ENCODE measurements at regions not wholly inside any gene's neighbourhood (a gene's known extent, or its start where the extent isn't known, plus 50 kb on each side); places are given as distances from the start of the nearest gene placed in this dataset.
"Not testable (repeated sequence)": the region's sequence is repeated elsewhere in the genome, so short reads cannot be mapped to it uniquely, and the experiment has no call there.

DNA sequence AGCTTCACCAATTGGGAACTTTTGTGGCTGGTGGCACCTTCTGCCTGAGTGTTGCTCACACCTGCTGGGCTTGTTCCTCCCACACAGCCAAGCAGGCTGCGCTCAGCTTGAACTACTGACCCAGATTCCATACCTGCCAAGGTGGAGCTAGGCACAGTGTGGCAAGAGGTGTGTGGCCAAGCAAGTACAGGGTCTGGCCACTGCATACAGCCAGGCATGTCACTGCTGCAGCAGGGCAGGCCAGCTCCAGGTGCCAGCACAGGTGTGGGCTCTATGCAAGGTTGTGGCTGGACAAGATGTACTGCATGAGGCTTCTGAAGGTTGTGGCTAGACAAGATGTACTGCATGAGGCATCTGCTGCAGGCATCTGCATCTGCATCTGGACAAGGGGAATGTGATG lies 1254.8 kb downstream of the AMY1C start:
- no peak for DNase-seq

DNA sequence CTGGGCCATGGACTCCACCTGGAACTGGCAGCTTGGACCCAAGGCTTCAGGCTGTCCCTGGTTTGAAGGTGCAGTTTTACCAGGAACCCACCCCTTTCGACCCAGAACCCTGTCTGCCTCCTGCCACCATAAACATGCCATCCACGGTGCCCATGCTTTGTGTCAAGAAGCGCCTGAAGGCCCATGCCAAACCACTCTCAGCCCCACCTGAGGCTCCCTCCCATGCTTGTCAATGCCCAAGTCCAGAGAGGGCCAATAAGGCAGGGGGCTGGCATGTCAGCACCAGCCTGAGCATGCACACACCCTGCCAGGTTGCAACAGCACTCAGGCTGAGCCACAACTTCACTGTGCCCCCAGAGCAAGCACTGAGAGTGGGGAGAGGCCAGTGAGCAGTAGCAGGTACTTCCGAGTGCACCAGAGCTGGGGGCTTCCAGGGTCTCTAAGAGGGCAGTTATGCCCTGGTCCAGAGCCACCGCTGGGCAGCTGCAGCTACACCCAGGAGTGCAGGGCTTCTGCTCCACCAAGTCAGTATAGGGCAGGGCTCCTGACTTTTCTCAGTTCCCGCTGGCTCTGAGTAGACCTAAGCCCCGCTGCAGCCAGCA lies 1256.0 kb downstream of the AMY1C start:
- DNase-seq: no peak

DNA sequence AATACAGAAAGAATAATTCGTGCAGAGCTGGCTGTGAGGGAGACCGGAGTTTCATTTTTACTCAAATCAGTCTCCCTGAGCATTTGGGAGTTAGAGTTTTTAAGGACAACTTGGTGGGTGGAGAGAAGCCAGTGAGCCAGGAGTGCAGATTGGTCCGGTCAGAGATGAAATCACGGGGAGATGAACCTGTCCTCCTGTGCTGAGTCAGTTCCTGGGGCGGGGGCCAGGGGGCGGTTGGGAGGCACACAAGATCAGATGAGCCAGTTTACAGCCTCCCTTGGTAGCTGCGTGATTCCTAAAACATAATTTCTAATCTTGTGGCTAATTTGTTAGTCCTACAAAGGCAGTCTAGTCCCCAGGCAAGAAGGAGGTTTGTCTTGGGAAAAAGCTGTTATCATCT lies 1267.9 kb downstream of the AMY1C start:
- DNase-seq: no peak

DNA sequence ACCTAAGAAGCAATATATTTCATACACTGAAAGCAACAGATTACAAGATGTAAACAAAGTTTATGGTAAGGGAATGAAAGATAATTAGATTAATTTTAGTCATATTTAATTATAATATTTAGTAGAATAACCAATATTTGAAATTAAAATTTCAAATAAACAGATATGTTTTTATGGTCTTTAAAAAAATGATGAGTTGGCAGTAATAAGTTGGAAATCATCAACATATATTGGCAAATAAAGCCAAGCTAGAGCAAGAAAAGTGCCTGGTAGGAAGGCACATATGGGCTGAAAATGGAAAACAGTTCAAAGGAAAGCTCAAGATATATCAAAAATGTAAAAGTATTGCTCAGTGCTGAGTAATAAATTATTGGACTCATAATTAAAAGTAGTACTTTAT lies 1274.0 kb downstream of the AMY1C start:
- no peak for DNase-seq

DNA sequence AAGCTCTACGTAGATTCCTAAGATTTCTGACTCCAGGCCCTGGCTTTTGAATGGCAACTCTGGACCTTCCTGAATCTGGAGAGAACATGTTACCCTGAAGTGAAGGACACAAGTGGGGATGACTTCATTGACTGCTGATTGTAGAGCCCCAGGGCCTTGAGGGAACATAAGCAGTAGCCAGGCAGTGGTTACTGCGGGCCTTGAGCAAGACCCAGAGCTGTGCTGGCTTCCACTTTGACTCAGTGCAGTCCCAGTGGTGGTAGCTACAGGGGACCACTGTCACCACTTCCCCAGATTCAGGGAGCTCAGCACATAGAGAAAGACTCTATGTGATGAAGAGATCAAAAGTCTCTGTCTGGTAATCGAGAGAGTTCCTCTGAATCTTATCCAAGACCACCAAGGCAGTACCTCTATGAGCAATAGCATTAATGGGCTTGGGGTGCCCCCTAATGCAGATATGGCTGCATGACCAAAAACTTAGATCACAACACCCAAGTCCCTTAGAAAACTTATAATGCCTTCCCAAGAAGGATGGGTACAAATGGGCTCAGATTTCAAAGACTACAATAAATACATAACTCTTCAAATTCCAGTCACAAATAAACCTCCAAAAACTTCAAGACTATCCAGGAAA lies 1278.3 kb downstream of the AMY1C start:
- no peak for DNase-seq

DNA sequence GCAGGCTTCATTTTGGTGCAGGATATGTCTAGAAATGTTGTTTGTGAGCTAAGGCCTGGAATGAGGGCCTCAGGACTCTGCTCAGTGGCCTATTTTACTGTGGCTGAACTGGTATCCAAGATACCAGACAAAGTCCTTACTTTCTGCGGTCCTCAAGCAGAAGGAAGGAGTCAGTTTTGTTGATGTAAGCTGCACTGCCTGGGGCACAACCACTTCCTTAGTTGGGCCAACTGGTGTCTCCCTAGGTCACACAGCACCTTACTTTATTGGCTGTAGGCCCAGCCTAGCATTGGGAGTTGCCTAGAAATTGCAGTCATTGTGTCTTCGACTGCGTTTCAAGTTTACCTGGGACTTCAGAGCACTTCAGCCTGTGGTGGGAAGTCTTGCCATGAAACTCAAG lies 1322.7 kb downstream of the AMY1C start:
- no peak for DNase-seq

DNA sequence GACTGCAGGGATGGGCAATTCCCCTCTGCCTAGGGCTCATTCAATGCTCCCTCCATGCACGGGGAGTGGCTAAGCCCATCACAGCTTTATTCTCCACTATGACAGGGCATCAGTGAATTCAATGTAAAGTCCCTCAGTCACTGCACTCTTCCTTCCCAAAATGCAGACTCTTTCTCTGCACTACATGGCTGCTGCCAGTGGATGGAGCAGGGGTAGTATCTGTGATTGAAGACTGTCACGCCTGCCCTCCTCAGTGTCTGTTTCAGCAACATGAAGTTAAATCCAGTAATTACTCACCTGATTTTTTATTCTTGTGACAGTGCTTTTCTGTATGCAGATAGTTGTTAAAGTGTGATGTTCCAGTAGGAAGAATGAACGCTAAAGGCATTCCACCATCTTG lies 1323.2 kb downstream of the AMY1C start:
- no peak for DNase-seq

DNA sequence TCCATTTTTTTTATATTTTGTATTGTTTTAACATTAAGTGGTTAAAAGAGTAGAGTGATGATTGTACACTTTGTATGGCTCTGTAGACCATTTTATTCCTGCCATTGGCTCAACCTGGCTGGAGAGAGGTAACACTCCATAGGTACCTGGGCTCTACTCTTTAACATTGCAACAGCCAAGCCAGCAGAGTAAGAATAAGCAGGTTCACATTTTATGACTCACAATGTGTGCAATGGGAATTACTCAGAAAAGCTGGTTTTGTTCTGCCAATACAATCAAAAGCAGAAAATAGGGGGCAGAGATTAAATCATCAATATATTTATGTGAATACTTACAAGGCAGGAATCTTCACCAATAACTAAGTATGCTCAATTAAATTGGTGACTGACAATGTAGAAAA lies 1324.0 kb downstream of the AMY1C start:
- no peak for DNase-seq

DNA sequence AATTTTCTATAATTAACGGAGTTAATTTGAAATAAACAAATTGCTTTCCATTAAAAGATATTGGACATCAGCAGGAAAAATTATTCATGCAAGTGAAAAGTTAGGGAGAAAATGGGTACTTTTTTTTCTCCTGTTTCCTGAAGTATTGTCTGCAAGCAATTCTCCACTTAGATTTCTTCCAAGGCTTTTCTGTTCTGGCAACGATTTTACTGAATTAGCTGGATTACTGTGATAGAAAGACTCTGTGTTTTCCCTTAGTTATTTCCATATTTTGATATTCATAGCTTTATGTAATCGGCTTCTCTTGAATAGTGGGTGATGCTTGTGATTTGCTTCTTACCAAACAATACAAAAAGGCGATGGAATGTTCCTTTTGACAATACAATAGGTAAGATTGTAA lies 1333.9 kb downstream of the AMY1C start:
- no peak for DNase-seq

DNA sequence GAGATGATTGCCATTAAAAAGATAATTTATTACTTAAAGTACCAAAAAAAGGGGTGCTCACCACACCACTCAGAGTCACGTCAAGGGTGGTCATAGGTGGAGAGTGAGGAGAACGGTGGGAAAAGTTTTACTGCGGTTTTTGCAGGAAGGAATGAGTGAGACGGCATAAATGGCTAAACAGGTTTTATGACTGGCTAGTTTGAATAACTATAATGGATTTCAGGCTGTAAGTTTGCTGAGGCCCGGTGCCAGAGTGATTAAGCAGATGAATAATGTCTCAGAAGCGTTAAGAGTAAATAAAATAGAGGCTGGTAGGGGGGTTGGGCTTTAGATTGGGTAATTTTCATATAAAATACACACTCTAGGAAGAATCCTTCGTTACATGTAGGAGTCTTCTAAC lies 1337.8 kb downstream of the AMY1C start:
- DNase-seq: no peak

DNA sequence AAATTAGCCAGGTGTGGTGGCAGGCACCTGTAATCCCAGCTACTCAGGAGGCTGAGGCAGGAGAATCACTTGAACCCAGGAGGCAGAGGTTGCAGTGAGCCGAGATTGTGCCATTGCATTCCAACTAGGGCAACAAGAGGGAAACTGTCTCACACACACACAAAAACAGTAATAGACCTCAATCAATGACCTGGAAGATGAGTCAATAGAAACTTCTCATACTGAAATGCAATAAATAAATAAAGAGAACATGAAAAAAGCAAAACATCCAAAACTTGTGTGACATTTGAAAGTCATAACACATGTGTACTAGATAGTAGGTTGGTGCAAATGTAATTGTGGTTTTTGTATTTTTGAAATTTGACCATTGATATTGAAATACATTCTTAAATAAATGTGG lies 1338.5 kb downstream of the AMY1C start:
- no peak for DNase-seq

DNA sequence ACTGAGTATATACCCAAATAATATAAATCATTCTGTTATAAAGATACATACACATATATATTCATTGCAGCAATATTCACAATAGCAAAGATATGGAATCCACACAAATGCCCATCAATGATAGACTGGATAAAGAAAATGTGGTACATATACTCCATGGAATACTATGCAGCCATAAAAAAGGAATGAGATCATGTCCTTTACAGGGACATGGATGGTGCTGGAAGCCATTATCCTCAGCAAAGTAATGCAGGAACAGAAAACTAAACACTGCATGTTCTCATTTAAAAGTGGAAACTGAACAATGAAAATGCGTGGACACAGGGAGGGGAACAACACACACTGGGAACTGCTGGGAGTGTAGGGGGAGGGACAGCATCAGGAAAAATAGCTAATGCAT lies 1344.2 kb downstream of the AMY1C start:
- not testable (repeated sequence) for DNase-seq

DNA sequence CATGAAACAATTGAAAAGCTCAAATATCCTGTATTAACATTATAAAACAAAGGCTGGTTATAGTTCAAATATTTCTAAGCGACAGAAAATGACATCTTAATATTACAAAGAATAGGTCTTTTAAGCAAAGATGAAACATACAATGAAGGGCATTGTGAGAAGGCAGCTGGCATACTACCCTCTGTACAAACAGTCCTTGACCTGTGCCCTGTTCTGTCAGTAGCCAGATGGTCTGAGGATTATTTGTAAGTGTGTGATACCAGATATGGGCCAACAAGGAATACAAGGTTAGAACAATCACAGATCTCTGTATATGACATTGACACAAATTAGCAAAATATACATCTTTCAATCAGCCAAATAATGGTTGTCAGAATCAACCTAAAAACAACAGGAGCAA lies 1350.4 kb downstream of the AMY1C start:
- DNase-seq: no peak

DNA sequence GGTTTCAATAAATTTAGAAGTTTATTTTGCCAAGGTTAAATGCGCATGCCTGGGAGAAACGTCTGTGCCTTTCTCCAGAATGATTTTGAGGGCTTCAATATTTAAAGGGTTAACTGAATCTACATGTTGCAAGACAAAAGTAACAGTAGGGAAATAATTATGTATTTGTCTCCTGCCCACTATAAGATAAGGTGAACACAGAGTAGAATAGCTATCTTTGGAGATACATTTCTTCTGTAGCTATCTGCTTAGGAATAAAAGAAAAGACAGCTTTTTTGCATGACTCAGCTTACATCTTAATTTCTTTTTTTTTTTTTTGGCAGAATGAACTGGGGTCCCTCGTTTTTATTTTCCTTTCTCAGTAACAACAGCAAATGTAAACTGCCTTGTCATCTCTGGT lies 1351.6 kb downstream of the AMY1C start:
- DNase-seq: no peak

DNA sequence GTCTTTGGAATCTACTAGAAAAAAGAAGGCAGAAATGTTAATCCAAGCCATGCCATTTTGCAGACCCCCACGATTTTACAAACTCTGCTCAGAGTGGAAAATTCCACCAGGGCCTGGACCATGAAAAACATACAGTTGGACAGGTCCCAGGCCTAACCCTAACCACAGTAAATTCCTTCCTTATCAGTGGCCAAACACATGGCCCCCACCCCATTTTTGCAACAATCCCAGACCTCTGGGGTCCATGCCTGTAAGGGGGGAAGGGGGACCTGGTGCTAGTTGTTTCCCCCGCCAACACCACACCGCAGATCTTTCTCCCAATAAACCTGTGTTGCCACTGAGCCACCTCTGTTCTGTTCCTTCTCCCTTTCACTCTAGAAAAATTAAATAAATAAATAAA lies 1352.7 kb downstream of the AMY1C start:
- DNase-seq: no peak

DNA sequence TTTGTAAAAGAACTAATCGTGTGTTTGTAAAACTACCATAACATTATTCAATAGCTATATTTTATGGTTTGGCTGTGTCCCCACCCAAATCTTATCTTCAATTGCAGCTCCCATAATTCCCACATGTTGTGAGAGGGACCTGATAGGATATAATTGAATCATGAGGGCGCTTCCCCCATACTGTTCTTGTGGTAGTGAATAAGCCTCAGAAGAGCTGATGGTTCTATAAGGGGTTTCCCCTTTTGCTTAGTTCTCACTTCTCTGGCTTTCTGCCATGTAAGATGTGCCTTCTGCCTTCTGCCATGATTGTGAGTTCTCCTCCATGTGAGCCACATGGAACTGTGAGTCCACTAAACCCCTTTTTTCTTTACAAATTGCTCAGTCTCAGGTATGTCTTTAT lies 1372.3 kb downstream of the AMY1C start:
- DNase-seq: no peak

DNA sequence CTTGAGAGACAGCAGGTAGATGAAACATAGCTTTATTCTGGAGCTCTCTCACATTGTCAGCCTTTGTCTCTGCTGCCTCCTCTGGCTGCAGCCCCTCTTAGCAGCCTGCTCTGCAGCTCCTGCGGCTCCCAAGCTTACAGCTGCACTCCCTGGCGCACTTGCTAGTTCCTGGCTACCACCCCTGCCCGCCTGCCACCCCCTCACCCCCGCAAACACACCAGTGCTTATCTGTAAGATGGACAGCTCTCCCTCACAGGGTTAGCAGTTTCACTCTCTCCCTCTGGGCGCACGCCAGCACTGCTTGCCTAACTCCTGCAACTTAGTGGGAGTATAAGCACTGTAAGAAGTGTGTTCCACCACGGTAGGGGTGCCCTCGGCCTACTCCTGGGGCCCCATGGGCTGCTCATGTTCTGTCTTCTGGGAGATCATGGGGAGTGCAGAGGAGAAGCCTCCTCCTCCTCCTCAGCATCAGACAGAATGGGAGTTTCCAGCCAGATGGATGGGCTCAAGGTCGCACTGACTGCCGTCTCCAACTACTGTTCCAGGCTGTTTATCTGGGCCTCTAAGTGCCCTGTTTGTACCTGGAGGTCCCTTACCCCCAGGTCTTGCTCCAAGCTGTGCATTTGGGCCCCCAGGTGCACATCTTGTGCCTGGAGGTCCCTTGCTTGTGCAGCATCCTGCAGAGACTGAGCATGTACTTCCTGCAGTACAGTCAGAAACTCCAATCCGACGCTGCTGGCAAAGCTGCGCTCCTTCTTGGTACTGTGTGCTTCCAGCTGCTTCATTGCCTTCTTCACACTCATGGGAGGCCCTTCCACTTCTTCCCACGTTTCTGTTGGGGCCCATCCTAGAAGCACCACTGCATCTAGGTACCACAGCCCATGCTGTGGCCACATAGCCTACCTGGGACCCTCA lies 1388.1 kb downstream of the AMY1C start:
- DNase-seq: no peak

DNA sequence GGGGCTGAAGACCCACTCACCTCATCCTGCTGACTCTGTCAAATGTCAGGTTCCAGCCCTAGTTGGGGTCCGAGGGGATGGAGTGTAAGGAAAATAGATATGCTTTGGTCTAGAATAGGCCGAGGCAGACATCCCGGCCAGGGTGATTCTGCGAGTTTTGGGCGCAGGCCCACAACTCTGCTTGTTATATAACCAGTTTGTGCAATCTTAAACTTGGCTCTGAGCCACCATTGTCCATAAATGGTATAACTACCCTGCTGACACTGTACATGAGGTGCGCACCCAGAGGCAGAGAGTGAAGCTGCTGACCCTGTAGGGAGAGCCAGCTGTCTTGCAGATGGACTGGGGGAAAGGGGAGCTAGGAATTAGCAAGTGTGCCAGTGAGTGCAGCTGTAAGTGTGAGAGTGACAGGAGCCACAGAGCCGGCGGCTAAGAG lies 1388.8 kb downstream of the AMY1C start:
- DNase-seq: no peak

DNA sequence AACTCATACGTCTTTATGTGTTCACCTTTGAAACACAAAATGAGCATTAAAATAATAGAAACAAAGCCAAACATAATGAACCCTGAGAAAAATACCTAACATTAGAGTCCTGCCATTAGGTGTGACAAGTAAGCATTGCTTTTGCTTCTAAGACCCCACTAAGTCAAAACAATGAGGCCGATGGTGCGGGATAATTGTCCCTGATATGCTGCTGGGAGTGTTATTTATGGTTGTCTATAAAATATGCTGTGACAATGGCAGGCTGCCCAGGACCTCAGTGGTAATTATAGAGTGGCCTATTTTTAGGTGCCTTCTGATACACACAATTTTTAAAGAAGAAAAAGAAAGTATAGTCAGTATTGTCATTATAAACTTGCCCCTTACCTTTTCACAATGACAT lies 1423.1 kb downstream of the AMY1C start:
- DNase-seq: no peak

DNA sequence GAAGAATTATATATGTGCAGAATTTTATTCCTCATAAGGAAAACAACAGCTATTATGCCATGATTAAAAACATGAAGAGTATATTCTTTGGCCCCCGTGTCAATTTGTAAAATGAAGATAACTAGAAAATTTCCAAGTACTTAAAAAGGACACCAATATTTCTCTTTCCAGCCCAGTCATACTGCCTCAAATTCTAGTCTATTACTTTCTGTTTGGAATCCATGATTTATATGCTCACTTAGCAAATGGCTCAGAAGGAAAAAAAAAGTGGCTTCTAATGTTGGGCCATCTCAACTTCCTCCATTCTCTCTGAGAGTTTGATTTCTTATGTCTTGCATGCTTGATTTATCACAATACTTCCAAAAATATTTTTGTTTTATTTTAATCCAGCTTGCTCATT lies 1431.1 kb downstream of the AMY1C start:
- no peak for DNase-seq

DNA sequence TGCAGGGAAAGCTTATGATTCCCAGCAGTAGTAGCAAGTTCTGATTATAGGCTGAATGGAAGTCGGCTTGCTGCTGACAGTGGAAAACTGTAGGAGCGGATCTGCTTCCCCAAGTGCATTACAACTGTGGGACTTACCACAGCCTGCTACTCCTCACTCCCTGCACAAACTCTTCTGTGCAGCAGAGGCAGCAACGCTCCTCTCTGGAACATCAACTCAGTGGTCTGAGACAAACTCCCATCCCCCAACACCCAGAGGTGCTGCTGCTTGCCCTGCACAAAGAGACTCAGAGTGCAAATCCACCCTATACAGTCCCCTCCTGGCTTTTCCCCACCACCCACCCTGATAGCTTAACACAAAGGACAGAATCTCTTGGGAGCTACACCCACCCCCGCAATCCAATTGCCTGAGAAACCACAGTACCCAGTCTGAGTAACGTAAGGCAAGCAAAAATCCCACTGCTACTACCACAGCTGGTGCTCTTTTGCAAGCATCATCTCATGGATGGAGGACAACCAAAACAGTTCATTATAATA lies 1455.2 kb downstream of the AMY1C start:
- DNase-seq: no peak

DNA sequence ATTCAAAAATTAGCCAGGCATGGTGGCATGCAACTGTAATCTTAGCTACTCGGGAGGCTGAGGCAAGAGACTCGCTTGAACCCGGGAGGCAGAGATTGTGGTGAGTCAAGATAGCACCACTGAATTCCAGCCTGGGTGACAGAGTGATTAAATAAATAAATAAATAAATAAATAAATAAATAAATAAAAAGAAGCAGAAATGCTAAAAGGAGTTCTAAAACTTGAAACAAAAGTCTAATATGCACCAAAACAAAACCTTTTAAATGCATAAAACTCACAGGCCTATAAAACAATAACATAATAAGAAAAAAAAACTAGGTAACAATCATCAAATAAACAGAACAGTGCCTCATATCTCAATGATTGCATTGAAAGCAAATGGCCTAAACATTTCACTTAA lies 1458.9 kb downstream of the AMY1C start:
- no peak for DNase-seq

DNA sequence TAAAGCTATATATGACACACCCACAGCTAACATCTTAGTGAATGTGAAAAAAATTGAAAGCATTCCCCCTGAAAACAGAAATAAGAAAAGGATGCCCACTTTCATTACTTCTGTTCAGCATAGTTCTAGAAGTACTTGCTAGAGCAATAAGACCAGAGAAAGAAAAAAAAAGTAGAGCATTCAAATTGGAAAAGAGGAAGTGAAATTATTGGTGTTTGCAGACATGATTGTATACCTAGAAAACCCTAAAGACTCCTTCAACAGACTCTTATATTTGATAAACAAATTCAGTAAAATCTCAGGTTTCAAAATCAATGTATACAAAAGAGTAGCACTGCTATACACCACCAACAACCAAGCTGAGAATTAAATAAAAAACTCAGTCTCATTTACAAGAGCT lies 1461.0 kb downstream of the AMY1C start:
- DNase-seq: no peak

DNA sequence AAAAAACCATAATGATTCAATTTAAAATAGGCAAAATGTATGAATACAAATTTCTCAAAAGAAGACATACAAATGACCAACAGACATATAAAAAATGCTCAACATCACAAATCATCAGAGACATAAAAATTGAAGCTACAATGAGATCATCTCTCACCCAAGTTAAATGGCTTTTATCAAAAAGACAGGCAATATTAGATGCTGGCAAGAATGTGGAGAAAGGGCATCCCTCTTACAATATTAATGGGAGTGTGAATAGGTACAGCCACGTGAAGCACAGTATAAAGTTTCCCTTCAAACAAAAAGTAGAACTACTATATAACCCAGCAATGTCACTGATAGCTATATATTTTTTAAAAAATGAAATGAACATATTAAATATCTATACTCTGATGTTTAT lies 1481.7 kb downstream of the AMY1C start:
- DNase-seq: no peak

All from midbrain (tissue), 1 donor.